ENCODE measurements at regions not wholly inside any gene's neighbourhood (a gene's known extent, or its start where the extent isn't known, plus 50 kb on each side); places are given as distances from the start of the nearest gene placed in this dataset.

- TF ChIP-seq CTCF (IDR thresholded peaks at IDR 0.05; ENCODE audit: low read depth, low read length, missing input control) (no peak), TAF1 (conservative IDR thresholded peaks at IDR 0.05) (no peak), GABPA (IDR thresholded peaks at IDR 0.05 in 1 of 2, conservative IDR thresholded peaks at IDR 0.05 in 1 of 2) (no peak), REST (IDR thresholded peaks at IDR 0.05) (no peak), YY1 (IDR thresholded peaks at IDR 0.05) (no peak), ZBTB33 (IDR thresholded peaks at IDR 0.05) (no peak), RAD21 (IDR thresholded peaks at IDR 0.05) (no peak), JUND (IDR thresholded peaks at IDR 0.05) (no peak), SP1 (IDR thresholded peaks at IDR 0.05) (no peak), RXRA (IDR thresholded peaks at IDR 0.05) (no peak), MAX (IDR thresholded peaks at IDR 0.05) (no peak), HNF4G (IDR thresholded peaks at IDR 0.05) (no peak), EGR1 (IDR thresholded peaks at IDR 0.05; ENCODE audit: low read depth in 2 of 2) (no peak), NR2F2 (IDR thresholded peaks at IDR 0.05) (no peak)
Observed at GRCh38 chr21:38963006-38963405, 157.3 kb downstream of the ETS2 start.
